ENCODE measurements at regions not wholly inside any gene's neighbourhood (a gene's known extent, or its start where the extent isn't known, plus 50 kb on each side); places are given as distances from the start of the nearest gene placed in this dataset.
A peak's percentile ranks its signal among the peaks of the same experiment; 100 is the strongest.

DNA sequence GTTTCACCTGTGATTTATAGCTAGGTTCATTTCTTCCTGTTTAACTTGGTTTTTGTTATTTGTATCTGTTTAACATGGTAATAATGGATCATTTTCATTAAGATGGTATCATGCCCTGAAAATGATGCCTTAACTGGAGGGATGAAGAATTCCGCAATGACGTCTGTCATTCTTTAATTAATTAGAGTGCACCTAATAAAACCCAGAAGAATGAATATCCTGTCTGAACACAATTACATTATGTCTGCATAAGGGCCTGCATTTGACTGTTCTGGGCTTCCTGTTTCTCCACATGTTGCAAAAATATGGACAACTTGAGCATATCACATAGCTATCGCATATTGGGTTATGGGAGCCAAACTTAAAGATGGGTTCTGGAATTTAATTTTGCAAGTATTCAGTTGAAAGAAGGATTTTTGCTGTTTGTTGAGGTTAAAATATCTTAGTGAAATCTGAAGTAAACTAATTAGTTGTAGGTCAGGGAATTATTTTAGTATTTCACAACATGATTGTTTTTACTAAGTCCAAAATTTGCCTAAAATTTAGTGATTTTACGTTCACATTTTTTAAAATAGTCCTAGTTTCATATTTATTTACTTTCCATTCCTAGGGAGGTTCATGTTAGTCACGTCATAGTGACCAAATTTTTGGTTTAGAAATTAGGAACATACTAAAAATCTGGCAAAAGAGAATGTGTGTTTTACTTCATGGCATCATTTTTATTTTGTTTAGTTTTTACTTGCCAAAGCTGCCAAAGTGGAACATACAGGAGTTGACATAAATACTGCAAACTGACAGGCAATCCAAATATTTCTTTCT lies 321.0 kb upstream of the TGFBR2 start:
- DNase-seq = no peak
- TF ChIP-seq GATA1 (IDR thresholded peaks at IDR 0.05; ENCODE audit: low read depth, low read length) = no peak
- no peak for TF ChIP-seq POLR2A (IDR thresholded peaks at IDR 0.05; ENCODE audit: low read length)

DNA sequence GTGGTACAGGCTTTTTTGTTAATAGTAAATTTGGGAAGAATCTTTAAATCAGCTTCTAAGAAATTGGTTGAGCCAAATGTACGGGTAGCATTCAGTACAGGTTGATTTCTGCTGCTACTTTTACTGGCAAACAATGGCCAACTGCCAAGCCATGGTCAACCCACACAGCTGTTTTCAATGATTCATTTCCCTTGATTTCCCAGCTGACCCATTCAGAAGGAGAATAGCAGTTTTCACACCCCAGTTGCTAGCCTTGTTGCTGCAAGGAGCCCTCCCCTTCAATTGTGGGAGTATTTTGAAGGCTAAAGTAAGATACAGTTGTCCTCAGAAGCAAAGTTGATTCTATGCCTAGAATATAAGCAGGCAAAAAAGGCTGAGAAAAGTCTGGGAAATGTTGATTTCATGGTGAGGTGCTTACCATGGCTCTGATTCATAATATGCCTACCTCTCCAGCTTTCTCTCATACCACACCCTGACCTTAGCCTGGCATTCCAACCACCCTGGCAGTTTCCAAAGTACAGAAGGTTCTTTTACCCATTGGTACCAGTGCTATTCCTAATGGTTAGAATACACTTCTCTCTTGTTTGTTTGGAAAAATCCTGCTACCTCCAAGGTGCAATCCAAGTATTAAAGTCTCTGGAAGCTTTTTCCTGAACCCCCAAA lies 320.3 kb upstream of the TGFBR2 start:
- no peak for DNase-seq
- no peak for TF ChIP-seq POLR2A (IDR thresholded peaks at IDR 0.05; ENCODE audit: low read length)
- TF ChIP-seq GATA1 (IDR thresholded peaks at IDR 0.05; ENCODE audit: low read depth, low read length) = no peak

DNA sequence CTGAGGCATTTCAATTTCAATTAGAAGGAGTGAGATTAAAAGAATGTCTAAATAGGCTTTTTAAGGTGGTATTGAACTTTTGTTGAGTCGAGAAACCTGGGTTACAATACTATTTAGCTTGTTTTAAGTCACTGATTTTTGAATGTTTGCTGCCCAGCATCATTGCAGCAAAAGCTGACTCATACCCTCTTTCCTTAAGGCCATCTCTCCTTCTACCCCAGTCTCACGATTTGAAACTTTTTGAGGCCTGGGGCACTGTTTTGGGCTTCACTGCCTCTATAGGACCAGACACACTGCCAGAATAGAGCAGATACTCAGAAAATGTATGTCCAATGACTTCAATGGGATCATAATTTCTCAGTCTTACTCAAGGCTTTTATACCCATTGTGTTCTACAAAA lies 319.6 kb upstream of the TGFBR2 start:
- TF ChIP-seq GATA1 (IDR thresholded peaks at IDR 0.05; ENCODE audit: low read depth, low read length) = no peak
- no peak for TF ChIP-seq POLR2A (IDR thresholded peaks at IDR 0.05; ENCODE audit: low read length)
- DNase-seq = no peak

DNA sequence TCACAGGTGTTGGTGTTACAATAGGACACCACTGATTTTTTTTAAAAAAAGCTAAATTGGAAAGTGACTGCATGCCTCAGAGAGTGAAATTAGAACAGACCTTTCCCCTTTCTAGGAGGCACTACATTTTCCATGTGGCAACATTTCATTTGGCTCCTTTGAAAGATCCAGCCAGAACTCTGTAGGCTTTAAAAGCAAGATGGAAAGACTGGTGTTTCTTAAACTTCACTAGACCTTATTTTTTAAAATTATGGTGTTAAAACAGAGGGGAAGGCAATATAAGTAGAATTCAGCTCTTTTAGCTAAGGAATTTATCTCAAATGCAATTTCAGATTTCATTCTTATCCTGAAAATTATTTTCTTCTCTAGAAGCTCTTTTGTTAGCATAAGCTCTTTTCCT lies 317.6 kb upstream of the TGFBR2 start:
- TF ChIP-seq POLR2A (IDR thresholded peaks at IDR 0.05; ENCODE audit: low read length) (no peak), GATA1 (IDR thresholded peaks at IDR 0.05; ENCODE audit: low read depth, low read length) (no peak)
- DNase-seq = no peak

DNA sequence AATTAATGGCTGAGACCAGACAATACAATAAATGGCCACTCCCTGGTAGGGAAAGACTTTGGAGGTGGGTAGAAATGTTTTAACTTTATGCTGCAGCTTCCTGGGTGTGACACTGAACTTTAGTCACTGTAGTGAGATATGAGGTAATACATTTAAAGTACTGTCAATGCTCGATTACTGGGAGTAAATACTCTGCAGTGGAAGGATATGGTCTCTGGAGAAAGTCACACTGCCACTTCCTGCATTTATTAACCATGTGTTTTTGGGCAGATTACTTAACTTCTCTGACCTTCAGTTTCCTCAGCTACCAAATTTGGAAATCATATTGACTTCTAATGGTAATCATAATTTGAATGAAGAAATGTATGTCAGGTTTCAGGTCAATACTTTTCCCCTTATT lies 317.1 kb upstream of the TGFBR2 start:
- TF ChIP-seq GATA1 (IDR thresholded peaks at IDR 0.05; ENCODE audit: low read depth, low read length) = no peak
- no peak for TF ChIP-seq POLR2A (IDR thresholded peaks at IDR 0.05; ENCODE audit: low read length)
- peak; percentile 57 to 74 for DNase-seq

DNA sequence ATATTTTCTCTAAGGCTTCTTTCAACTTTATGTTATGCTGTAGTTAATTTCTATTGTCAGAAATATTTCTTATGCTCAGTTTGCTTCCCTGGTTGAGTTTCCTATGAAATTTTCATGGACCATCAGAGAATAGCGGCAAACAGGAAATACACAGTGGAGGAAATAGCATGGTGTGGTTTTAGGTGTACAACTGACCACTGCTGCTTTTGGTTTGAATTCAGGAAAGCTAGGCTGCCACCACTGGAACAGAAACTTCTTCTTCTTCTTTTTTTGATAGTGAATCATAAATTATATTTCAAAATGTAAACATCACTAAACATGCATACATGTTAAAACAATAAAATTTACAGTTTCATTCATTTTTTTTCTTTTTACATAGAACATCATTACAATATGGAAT lies 316.6 kb upstream of the TGFBR2 start:
- DNase-seq = no peak
- TF ChIP-seq GATA1 (IDR thresholded peaks at IDR 0.05; ENCODE audit: low read depth, low read length) (no peak), POLR2A (IDR thresholded peaks at IDR 0.05; ENCODE audit: low read length) (no peak)

DNA sequence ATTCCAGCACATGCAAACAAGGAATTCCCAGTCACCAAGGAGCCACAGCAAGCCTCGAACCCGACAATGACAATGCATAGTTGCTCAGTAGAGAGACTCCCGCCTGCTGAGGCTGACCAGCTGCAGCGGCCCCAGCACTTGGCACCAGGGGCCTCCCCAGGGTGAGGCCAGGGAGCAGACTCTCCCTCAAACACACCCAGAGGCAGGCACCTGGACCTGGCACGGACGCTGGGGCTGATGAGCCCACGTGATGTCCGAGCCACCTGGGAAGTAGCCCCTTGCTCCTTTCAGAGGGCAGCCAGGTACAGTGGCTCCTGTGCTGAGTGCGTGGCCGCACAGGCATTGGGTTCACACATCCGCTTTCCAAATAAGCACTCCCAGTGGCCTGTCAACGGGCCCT lies 315.9 kb upstream of the TGFBR2 start:
- no peak for DNase-seq

DNA sequence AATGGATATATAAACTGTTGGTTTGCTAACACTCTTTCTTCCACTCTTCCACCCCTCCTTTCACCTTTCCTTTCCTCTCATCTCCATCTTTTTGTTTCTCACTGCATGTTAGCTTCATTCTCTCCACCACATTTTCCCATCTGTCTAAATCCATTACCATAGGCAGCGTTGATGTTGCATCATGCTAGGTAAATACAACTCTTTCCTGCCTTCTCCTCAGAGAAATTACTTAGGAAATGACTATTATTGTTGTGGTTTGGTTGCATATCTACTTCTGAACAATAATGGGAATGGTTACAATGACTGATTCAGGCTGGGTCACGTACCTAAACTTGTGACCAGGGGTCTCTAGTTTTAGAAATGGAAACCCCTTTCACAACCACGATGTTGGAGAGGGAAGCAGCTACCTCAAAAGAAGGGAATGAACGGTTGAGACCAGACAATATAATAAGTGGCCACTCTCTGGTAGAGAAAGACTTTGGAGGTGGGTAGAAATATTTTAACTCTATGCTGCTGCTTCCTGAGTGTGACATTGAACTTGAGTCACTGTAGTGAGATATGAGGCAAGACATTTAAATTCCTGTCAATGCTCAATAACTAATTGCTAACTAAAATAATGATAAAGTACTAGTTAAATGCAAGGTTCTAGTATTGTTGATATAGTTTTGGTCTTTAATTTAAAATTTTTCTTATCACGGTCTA lies 314.1 kb upstream of the TGFBR2 start:
- peak in 1 of 2 experiments; percentile 3 for DNase-seq
- TF ChIP-seq POLR2A (IDR thresholded peaks at IDR 0.05; ENCODE audit: low read length) (no peak), GATA1 (IDR thresholded peaks at IDR 0.05; ENCODE audit: low read depth, low read length) (no peak)

More for the DNA sequence above, 315.9 kb upstream of the TGFBR2 start:
- no peak for TF ChIP-seq GATA1 (IDR thresholded peaks at IDR 0.05; ENCODE audit: low read depth, low read length)
- no peak for TF ChIP-seq POLR2A (IDR thresholded peaks at IDR 0.05; ENCODE audit: low read length)

DNA sequence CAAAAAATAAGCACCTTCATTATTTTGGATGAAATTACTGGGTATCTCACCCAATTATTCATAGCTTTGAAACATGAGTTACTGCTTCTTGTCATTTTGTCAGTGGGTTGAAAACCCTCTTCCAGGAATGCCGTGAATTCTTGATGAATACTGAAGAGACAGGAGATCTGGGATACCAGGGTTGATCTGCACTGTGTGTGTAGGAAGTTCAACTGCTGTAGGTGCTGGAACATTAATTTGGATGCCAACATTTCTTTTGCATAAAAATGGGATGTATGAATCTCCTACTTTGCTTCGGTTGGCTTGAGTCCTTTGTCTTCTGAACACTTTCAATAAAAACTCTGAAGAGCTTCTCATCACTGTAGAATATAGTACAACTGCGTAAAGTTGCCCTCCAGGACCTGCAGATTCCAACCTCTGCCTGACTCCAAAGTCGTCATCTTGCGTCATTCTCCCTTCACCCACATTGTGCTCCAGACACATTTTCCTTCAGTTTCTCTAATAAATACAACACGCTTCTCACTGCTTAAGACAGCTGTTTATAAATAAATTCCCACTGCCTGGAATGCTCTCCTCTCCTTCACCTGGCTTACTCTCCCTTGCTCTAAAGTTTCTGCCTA lies 312.7 kb upstream of the TGFBR2 start:
- TF ChIP-seq POLR2A (IDR thresholded peaks at IDR 0.05; ENCODE audit: low read length) = no peak
- TF ChIP-seq GATA1 (IDR thresholded peaks at IDR 0.05; ENCODE audit: low read depth, low read length) = no peak
- no peak for DNase-seq

DNA sequence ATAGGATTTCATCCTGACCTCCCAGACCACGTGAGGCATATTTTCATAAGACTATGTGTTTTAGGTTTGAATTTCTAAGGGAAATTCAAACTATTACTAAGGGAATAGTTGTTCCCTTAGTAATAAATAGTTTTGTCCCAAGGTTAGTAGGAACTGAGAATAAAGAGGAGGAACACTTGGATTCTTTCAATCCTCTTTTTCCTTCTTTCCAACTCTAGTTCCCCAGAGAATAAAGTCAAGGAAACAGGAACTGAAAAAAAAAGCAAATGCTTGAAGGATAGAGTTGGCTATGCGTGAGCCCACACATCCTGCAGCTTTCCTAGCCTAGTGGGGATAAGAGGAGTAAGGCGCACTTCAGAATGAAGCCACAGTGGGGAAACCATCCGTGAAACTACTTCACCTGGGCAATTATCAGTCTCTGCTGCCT lies 312.1 kb upstream of the TGFBR2 start:
- no peak for DNase-seq
- TF ChIP-seq POLR2A (IDR thresholded peaks at IDR 0.05; ENCODE audit: low read length) (no peak), GATA1 (IDR thresholded peaks at IDR 0.05; ENCODE audit: low read depth, low read length) (no peak)

DNA sequence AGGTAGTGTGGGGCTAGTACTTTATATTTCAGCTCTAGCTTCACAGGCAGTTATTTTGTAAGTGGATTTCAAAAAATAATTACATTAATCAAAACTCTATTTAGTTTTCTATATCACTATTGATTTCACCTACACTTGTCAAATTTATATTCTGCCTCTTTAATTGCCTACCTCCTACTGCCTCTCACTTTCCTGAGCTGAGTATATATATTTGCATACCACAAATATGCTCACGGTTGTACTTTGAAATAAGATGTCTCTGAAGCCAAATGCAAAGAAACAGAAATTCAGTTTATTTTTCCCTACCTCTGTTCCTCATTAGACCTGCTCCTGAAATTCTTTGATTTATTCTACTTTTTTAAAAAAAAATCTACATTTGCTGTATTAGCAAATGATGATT lies 309.3 kb upstream of the TGFBR2 start:
- TF ChIP-seq GATA1 (IDR thresholded peaks at IDR 0.05; ENCODE audit: low read depth, low read length) = no peak
- no peak for TF ChIP-seq POLR2A (IDR thresholded peaks at IDR 0.05; ENCODE audit: low read length)
- no peak for DNase-seq

DNA sequence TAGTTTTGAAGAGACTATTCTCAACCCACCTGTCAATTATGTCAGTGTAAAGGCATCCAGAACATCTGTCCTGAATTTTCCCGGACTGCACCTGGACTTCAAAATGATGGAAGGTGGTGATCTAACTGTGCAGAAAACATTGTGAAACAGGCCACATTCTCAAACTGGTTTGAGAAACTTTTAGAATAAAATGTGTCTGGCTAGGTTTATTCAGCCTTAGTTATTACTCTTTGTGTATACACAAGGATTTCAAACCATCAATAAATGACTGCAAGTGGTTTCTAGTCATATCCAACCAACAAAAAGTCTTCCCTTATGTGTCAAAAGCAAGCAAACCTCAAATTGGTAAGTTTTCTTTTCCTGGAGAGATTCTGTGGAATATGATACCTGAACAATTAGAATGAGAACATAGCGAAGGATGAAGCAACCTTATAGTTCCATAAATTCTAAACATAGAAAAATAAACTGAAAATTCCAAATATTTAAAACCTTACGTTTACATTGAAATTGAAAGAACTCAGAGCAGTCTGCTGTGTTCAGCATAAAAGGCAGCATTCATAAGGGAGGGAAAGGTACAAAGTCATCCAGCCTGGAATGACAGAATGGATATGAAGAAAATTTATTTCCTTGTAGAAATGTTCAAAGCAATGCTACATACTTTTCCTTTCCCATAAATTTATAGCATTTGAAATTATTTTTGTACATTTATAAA lies 306.6 kb upstream of the TGFBR2 start:
- TF ChIP-seq GATA1 (IDR thresholded peaks at IDR 0.05; ENCODE audit: low read depth, low read length) = no peak
- no peak for TF ChIP-seq POLR2A (IDR thresholded peaks at IDR 0.05; ENCODE audit: low read length)
- DNase-seq = no peak

DNA sequence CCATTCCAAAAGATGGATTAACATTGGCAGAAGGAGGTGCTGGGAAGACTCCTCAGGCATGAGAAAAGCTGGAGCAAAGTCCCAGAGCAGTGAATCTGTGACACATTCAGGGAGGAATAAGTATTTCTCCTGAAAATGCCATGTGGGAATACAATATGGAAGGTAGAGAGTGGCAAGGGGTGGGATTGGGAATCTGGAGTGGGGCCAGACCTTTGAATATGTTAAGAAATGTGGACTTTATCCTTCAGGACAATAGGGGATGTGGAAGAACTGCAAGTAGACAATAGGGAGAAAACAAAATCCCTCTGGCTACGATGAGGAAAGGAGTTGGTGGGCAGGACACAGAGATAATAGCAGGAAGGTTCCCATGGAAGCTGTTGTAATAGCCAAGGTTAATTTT lies 305.6 kb upstream of the TGFBR2 start:
- no peak for DNase-seq
- no peak for TF ChIP-seq POLR2A (IDR thresholded peaks at IDR 0.05; ENCODE audit: low read length)
- TF ChIP-seq GATA1 (IDR thresholded peaks at IDR 0.05; ENCODE audit: low read depth, low read length) = no peak
